Left lung (tissue), 4 donors: ENCODE measurements at regions not wholly inside any gene's neighbourhood (a gene's known extent, or its start where the extent isn't known, plus 50 kb on each side); places are given as distances from the start of the nearest gene placed in this dataset.
"Not testable (repeated sequence)": the region's sequence is repeated elsewhere in the genome, so short reads cannot be mapped to it uniquely, and the experiment has no call there.

ENCODE experiments used
- ATAC-seq: fragments of 200-7000 bp; cut with Tn5 transposase; one replicate; pipeline ENCODE4 v1.9.1; 2020; ENCODE audit warnings: moderate library complexity
- DNase-seq, 4 donors: peaks; one replicate each; pipeline ENCODE4 v3.0.0-alpha.2; 2013 to 2020
- H3K27ac ChIP-seq, 2 donors: fragments of 200-600 bp; sonication (generic) in 1 of 2; one replicate each; pipeline versions ENCODE4 v1.5.0 to v1.8.0; 2020 to 2021
- H3K27me3 ChIP-seq, 2 donors: fragments of 200-600 bp; sonication (generic) in 1 of 2; one replicate each; pipeline versions ENCODE4 v1.5.0 to v1.8.0; 2020 to 2021
- H3K36me3 ChIP-seq, 2 donors: fragments of 200-600 bp; sonication (generic) in 1 of 2; one replicate each; pipeline versions ENCODE4 v1.5.0 to v1.8.0; 2020 to 2021
- H3K4me1 ChIP-seq, 2 donors: fragments of 200-600 bp; one replicate each; pipeline ENCODE4 v1.8.0; 2021
- H3K4me3 ChIP-seq, 2 donors: fragments of 200-600 bp; sonication (generic) in 1 of 2; one replicate each; pipeline versions ENCODE4 v1.5.0 to v1.8.0; 2020 to 2021; ENCODE audit warnings: mild to moderate bottlenecking in 1 of 2
- H3K9me3 ChIP-seq, 2 donors: fragments of 200-600 bp; sonication (generic) in 1 of 2; one replicate each; pipeline versions ENCODE4 v1.5.0 to v1.8.0; 2020 to 2021
- intact Hi-C, 2 donors: fragments of 100-400 bp; cut with DNase I; formaldehyde crosslinking; loops; one replicate each; pipeline versions ENCODE4 v1.11.2 to v1.14.2; 2022
- TF ChIP-seq, protein P1 (sequence below), 2 donors: fragments of 200-600 bp; sonication (generic) in 1 of 2; IDR thresholded peaks; one replicate each; pipeline versions ENCODE4 v1.5.0 to v1.8.0; 2021; ENCODE audit warnings: antibody characterized with exemption in 2 of 2
- donor health status: DM: no; HTN: yes; CAD: no.
- donor health status: DM: no; HTN: no; CAD: no.

DNA sequence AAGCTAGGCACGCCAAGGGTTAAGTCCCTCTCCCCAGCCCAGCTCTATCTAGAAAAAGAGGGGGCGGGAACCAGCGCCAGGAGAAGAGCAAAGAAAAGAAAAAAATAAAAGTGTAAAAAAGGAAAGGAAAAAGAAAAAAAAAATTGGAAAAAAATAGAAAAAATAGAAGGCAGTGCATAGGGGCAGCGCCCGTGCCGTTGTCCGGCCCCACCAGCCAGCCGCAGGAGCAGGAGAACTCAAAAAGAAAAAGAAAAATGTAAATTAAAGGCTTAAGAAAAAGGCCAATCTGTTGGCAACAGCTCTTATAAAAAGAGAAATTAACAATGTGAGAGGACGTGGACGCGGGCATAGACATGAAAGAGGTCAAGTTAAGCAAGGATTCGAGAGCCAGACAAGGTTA lies 105.4 kb upstream of the ZNF98 start:
- no peak overlapping the region for H3K27ac ChIP-seq
- H3K4me3 ChIP-seq = no peak overlapping the region
- H3K27me3 ChIP-seq = peaks cover 0 to 18% of the 10 kb centered on the region in 2 donors
- H3K9me3 ChIP-seq = peaks cover 0 to 67% of the 10 kb centered on the region in 2 donors
- DNase-seq = no peak
- intact Hi-C loops = no loop called here
- H3K4me1 ChIP-seq = no peaks in the 10 kb centered on the region
- TF ChIP-seq, protein P1, sequence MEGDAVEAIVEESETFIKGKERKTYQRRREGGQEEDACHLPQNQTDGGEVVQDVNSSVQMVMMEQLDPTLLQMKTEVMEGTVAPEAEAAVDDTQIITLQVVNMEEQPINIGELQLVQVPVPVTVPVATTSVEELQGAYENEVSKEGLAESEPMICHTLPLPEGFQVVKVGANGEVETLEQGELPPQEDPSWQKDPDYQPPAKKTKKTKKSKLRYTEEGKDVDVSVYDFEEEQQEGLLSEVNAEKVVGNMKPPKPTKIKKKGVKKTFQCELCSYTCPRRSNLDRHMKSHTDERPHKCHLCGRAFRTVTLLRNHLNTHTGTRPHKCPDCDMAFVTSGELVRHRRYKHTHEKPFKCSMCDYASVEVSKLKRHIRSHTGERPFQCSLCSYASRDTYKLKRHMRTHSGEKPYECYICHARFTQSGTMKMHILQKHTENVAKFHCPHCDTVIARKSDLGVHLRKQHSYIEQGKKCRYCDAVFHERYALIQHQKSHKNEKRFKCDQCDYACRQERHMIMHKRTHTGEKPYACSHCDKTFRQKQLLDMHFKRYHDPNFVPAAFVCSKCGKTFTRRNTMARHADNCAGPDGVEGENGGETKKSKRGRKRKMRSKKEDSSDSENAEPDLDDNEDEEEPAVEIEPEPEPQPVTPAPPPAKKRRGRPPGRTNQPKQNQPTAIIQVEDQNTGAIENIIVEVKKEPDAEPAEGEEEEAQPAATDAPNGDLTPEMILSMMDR (IDR thresholded peaks at IDR 0.05) = no peak
- no peak for ATAC-seq
- no peaks in the 10 kb centered on the region for H3K36me3 ChIP-seq

- TF ChIP-seq, protein P1 (IDR thresholded peaks at IDR 0.05) = no peak
- ATAC-seq (no peak), DNase-seq (no peak)
- H3K27me3 ChIP-seq = peaks cover 0 to 10% of the 10 kb centered on the region in 2 donors
- intact Hi-C loops = no loop called here
- peaks cover 0 to 67% of the 10 kb centered on the region in 2 donors for H3K9me3 ChIP-seq
- no peak overlapping the region for H3K27ac ChIP-seq
- H3K36me3 ChIP-seq = no peaks in the 10 kb centered on the region
- no peak overlapping the region for H3K4me3 ChIP-seq
- no peaks in the 10 kb centered on the region for H3K4me1 ChIP-seq
Observed at GRCh38 chr19:22526661-22527272, 104.6 kb upstream of the ZNF98 start.

GRCh38 chr19:22523940-22524339 lies 101.8 kb upstream of the ZNF98 start:
- Histone ChIP-seq H3K27me3 (no peaks in the 10 kb centered on the region), H3K36me3 (no peaks in the 10 kb centered on the region), H3K4me3 (no peak overlapping the region), H3K27ac (no peak overlapping the region), H3K9me3 (peaks cover 0 to 79% of the 10 kb centered on the region in 2 donors), H3K4me1 (no peaks in the 10 kb centered on the region)
- ATAC-seq (no peak), DNase-seq (no peak)
- intact Hi-C loops = no loop called here
- TF ChIP-seq, protein P1 (IDR thresholded peaks at IDR 0.05) = no peak

GRCh38 chr19:22519562-22519961 lies 97.4 kb upstream of the ZNF98 start:
- not testable (repeated sequence) for H3K27ac ChIP-seq, ATAC-seq, H3K4me3 ChIP-seq

GRCh38 chr19:22519152-22519551 lies 97.0 kb upstream of the ZNF98 start:
- peaks cover 0 to 86% of the 10 kb centered on the region in 2 donors for H3K9me3 ChIP-seq
- DNase-seq (no peak), ATAC-seq (no peak)
- H3K27ac ChIP-seq = no peak overlapping the region
- TF ChIP-seq, protein P1 (IDR thresholded peaks at IDR 0.05) = no peak
- H3K27me3 ChIP-seq = peaks cover 0 to 7% of the 10 kb centered on the region in 2 donors
- no peaks in the 10 kb centered on the region for H3K4me1 ChIP-seq
- intact Hi-C loops = no loop called here
- H3K36me3 ChIP-seq = no peaks in the 10 kb centered on the region
- H3K4me3 ChIP-seq = no peak overlapping the region

More at GRCh38 chr19:22519562-22519961, 97.4 kb upstream of the ZNF98 start:
- H3K4me1 ChIP-seq, DNase-seq, H3K36me3 ChIP-seq, H3K27me3 ChIP-seq, intact Hi-C loops: not testable (repeated sequence)
- peaks cover 0 to 86% of the 10 kb centered on the region in 2 donors for H3K9me3 ChIP-seq
